DOHH2 (cell line): ENCODE measurements at regions not wholly inside any gene's neighbourhood (a gene's known extent, or its start where the extent isn't known, plus 50 kb on each side); places are given as distances from the start of the nearest gene placed in this dataset.

Experiments
- H3F3A ChIP-seq: fragments of 200-600 bp; sonication (generic), shearing (Covaris generic); 2 replicates; pipeline ENCODE4 v1.6.0; 2016; ENCODE audit warnings: antibody characterized with exemption, mild to moderate bottlenecking; ENCODE audit not compliant: control insufficient read depth, insufficient read depth
- H3K27ac ChIP-seq: fragments of 200-600 bp; sonication (generic); 2 replicates; pipeline ENCODE4 v1.5.1; 2014; ENCODE audit warnings: low read depth, mild to moderate bottlenecking, low read length, moderate library complexity
- H3K27me3 ChIP-seq: fragments of 200-600 bp; sonication (generic); 2 replicates; pipeline ENCODE4 v1.6.1; 2014; ENCODE audit warnings: mild to moderate bottlenecking, low read length, mixed read lengths; ENCODE audit not compliant: control insufficient read depth
- H3K36me3 ChIP-seq: fragments of 200-600 bp; sonication (generic); 2 replicates; pipeline ENCODE4 v1.6.1; 2014; ENCODE audit warnings: mild to moderate bottlenecking, low read length, moderate library complexity, mixed read lengths; ENCODE audit not compliant: control insufficient read depth
- H3K4me1 ChIP-seq: fragments of 200-600 bp; sonication (generic); 2 replicates; pipeline ENCODE4 v1.6.1; 2014; ENCODE audit warnings: mild to moderate bottlenecking, low read length, mixed read lengths; ENCODE audit not compliant: control insufficient read depth
- H3K4me2 ChIP-seq: fragments of 200-600 bp; sonication (generic); 2 replicates; pipeline ENCODE4 v1.6.0; 2014; ENCODE audit warnings: mild to moderate bottlenecking, low read length, moderate library complexity
- H3K4me3 ChIP-seq: fragments of 200-600 bp; sonication (generic); 2 replicates; pipeline ENCODE4 v1.5.1; 2014; ENCODE audit warnings: mild to moderate bottlenecking, low read length, mixed read lengths
- H3K79me2 ChIP-seq: fragments of 200-600 bp; sonication (generic); 2 replicates; pipeline ENCODE4 v1.6.1; 2014; ENCODE audit warnings: mild to moderate bottlenecking, low read length, mixed read lengths; ENCODE audit not compliant: control insufficient read depth
- H3K9me2 ChIP-seq: fragments of 200-600 bp; sonication (generic); replicated peaks from 2 replicates; pipeline ENCODE4 v1.6.1; 2014; ENCODE audit warnings: mild to moderate bottlenecking, low read length, mixed read lengths; ENCODE audit not compliant: control insufficient read depth
- H3K9me3 ChIP-seq: fragments of 200-600 bp; sonication (generic); 2 replicates; pipeline ENCODE4 v1.6.1; 2014; ENCODE audit warnings: antibody characterized with exemption, low read length, mixed read lengths; ENCODE audit not compliant: control insufficient read depth, insufficient read depth
- H4K20me1 ChIP-seq: fragments of 200-600 bp; sonication (generic); 2 replicates; pipeline ENCODE4 v1.6.0; 2014; ENCODE audit warnings: low read depth, mild to moderate bottlenecking, antibody characterized with exemption, low read length, moderate library complexity; ENCODE audit not compliant: control insufficient read depth, insufficient read depth
- CTCF ChIP-seq: fragments of 200-600 bp; sonication (generic); IDR thresholded peaks from one replicate; pipeline ENCODE4 v1.5.1; 2014; ENCODE audit warnings: antibody characterized with exemption, mild to moderate bottlenecking, low read depth, low read length; ENCODE audit not compliant: poor library complexity, severe bottlenecking
- EZH2phosphoT487 ChIP-seq: fragments of 200-600 bp; sonication (generic); IDR thresholded peaks from 2 replicates; pipeline ENCODE4 v1.6.1; 2017; ENCODE audit warnings: borderline replicate concordance, mild to moderate bottlenecking, antibody characterized with exemption, low read length, moderate library complexity, mixed read lengths

GRCh38 chr20:52806918-52807317, 165.2 kb upstream of the TSHZ2 start:
- no peak overlapping the region for H3K27ac ChIP-seq
- H3K4me2 ChIP-seq = no peak overlapping the region
- H3K9me2 ChIP-seq = no peaks in the 10 kb centered on the region
- no peaks in the 10 kb centered on the region for H3F3A ChIP-seq
- no peaks in the 10 kb centered on the region for H3K4me1 ChIP-seq
- no peaks in the 10 kb centered on the region for H3K27me3 ChIP-seq
- no peaks in the 10 kb centered on the region for H3K79me2 ChIP-seq
- H3K36me3 ChIP-seq = no peaks in the 10 kb centered on the region
- no peaks in the 10 kb centered on the region for H3K9me3 ChIP-seq
- H3K4me3 ChIP-seq = no peak overlapping the region
- TF ChIP-seq EZH2phosphoT487 (no peak), CTCF (no peak)
- H4K20me1 ChIP-seq = no peaks in the 10 kb centered on the region

- Histone ChIP-seq H3K9me3 (no peaks in the 10 kb centered on the region), H3K36me3 (no peaks in the 10 kb centered on the region), H3K4me1 (no peaks in the 10 kb centered on the region), H3K4me2 (no peak overlapping the region), H3F3A (no peaks in the 10 kb centered on the region), H3K9me2 (no peaks in the 10 kb centered on the region), H3K79me2 (no peaks in the 10 kb centered on the region), H3K4me3 (no peak overlapping the region), H3K27ac (no peak overlapping the region), H3K27me3 (no peaks in the 10 kb centered on the region), H4K20me1 (no peaks in the 10 kb centered on the region)
- TF ChIP-seq CTCF (no peak), EZH2phosphoT487 (no peak)
Observed at GRCh38 chr20:52805843-52806242, 166.3 kb upstream of the TSHZ2 start.

GRCh38 chr20:52805296-52805571, 166.9 kb upstream of the TSHZ2 start:
- Histone ChIP-seq H3K9me3 (no peaks in the 10 kb centered on the region), H3K4me3 (no peak overlapping the region), H3K27me3 (no peaks in the 10 kb centered on the region), H3K27ac (no peak overlapping the region), H4K20me1 (no peaks in the 10 kb centered on the region), H3K4me1 (no peaks in the 10 kb centered on the region), H3F3A (no peaks in the 10 kb centered on the region), H3K4me2 (no peak overlapping the region), H3K9me2 (no peaks in the 10 kb centered on the region), H3K36me3 (no peaks in the 10 kb centered on the region), H3K79me2 (no peaks in the 10 kb centered on the region)
- TF ChIP-seq EZH2phosphoT487 = no peak
- no peak for TF ChIP-seq CTCF
